ENCODE measurements at regions not wholly inside any gene's neighbourhood (a gene's known extent, or its start where the extent isn't known, plus 50 kb on each side); places are given as distances from the start of the nearest gene placed in this dataset.

- DNase-seq (ENCODE audit: low read depth, low spot score), result no peak
Measured at GRCh38 chrY:11293392-11293791, 1407.6 kb upstream of the USP9Y start.

GRCh38 chrY:11334151-11334550, 1366.9 kb upstream of the USP9Y start:
- peak; percentile 0 for DNase-seq (ENCODE audit: low read depth, low spot score)
